MV-4-11 (cell line): ENCODE measurements at regions not wholly inside any gene's neighbourhood (a gene's known extent, or its start where the extent isn't known, plus 50 kb on each side); places are given as distances from the start of the nearest gene placed in this dataset.
"Not testable (repeated sequence)": the region's sequence is repeated elsewhere in the genome, so short reads cannot be mapped to it uniquely, and the experiment has no call there.

ENCODE experiments used
- DNase-seq: peaks from one replicate; lab custom pipeline; 2025; lab: John Stamatoyannopoulos, UW

- DNase-seq = no peak
These were observed 674.3 kb downstream of the IRS1 start for GRCh38 chr2:226125176-226125883.

GRCh38 chr2:226124548-226125011 lies 675.0 kb downstream of the IRS1 start:
- no peak for DNase-seq

- no peak for DNase-seq
These were observed 676.3 kb downstream of the IRS1 start for GRCh38 chr2:226123300-226123699.

- DNase-seq = peak; percentile 83
These were observed 677.6 kb downstream of the IRS1 start for GRCh38 chr2:226122041-226122440.

- peak; percentile 34 for DNase-seq
These were observed 678.4 kb downstream of the IRS1 start for GRCh38 chr2:226121046-226121738.

GRCh38 chr2:226118471-226119429 lies 680.9 kb downstream of the IRS1 start:
- peak; percentile 93 for DNase-seq

- no peak for DNase-seq
These were observed 682.0 kb downstream of the IRS1 start for GRCh38 chr2:226117510-226118065.

- DNase-seq = no peak
These were observed 683.3 kb downstream of the IRS1 start for GRCh38 chr2:226116346-226116745.

GRCh38 chr2:226115832-226116200 lies 683.8 kb downstream of the IRS1 start:
- DNase-seq = no peak

- DNase-seq = peak; percentile 76
These were observed 684.4 kb downstream of the IRS1 start for GRCh38 chr2:226115102-226115831.

- peak; percentile 12 for DNase-seq
These were observed 685.2 kb downstream of the IRS1 start for GRCh38 chr2:226114436-226114835.

- peak; percentile 31 for DNase-seq
These were observed 699.6 kb downstream of the NYAP2 start for GRCh38 chr2:226098861-226099745.

- DNase-seq = no peak
These were observed 695.5 kb downstream of the NYAP2 start for GRCh38 chr2:226095058-226095457.

- DNase-seq = no peak
These were observed 693.9 kb downstream of the NYAP2 start for GRCh38 chr2:226093364-226093763.

- no peak for DNase-seq
These were observed 688.8 kb downstream of the NYAP2 start for GRCh38 chr2:226088366-226088674.

- no peak for DNase-seq
These were observed 688.2 kb downstream of the NYAP2 start for GRCh38 chr2:226087505-226088365.

GRCh38 chr2:226087051-226087450 lies 687.5 kb downstream of the NYAP2 start:
- no peak for DNase-seq

GRCh38 chr2:226086190-226086589 lies 686.7 kb downstream of the NYAP2 start:
- DNase-seq = no peak

- not testable (repeated sequence) for DNase-seq
These were observed 685.9 kb downstream of the NYAP2 start for GRCh38 chr2:226085425-226085824.

- no peak for DNase-seq
These were observed 680.8 kb downstream of the NYAP2 start for GRCh38 chr2:226080334-226080733.
